HG02588 (cell line): ENCODE measurements at regions not wholly inside any gene's neighbourhood (a gene's known extent, or its start where the extent isn't known, plus 50 kb on each side); places are given as distances from the start of the nearest gene placed in this dataset.

ENCODE experiments used
- ATAC-seq: cut with Tn5 transposase; IDR thresholded peaks from one replicate; pipeline ENCODE4 v1.9.1; 2021; ENCODE audit warnings: mild to moderate bottlenecking, moderate library complexity; ENCODE audit not compliant: unreplicated experiment

DNA sequence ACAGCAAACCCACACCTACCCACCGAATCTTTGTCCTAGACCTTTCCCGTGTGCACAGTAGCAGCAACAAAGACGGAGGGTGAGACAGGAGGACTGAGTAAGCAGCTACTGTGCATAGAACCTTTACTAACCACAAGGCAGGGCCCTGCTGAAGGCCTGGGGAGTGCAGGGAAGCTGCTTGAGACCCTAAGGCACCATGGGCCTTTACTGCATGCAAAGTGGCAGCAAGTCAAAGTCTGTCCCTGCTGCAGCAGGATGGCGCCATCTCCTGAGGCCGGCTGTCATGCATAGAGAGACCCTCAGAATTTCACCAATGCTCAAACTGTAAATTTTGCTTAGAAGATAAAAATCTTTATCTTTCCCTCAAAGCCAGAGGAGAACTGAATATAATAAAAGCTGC is 610.5 kb downstream of the ACTR3B start:
- ATAC-seq, result no peak

DNA sequence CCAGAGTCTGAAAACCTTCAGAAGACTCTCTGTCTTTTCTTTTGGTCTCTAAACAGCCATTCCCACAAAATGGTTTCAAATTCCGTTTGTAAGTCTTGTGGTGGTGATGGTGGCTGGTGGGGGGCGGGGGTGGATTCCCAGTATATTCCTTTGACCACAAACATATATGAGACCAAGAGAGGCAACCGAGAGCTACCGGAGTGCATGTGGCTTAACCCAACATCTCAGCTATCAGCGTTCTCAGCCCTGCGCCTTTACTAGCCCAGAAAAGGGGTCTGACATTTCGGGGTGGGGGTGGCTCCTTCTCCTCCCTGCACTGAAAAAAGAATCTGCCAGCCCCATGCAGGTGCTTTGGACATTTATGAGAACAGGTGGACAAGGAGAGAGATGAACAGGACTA is 621.1 kb downstream of the ACTR3B start:
- ATAC-seq, result no peak

DNA sequence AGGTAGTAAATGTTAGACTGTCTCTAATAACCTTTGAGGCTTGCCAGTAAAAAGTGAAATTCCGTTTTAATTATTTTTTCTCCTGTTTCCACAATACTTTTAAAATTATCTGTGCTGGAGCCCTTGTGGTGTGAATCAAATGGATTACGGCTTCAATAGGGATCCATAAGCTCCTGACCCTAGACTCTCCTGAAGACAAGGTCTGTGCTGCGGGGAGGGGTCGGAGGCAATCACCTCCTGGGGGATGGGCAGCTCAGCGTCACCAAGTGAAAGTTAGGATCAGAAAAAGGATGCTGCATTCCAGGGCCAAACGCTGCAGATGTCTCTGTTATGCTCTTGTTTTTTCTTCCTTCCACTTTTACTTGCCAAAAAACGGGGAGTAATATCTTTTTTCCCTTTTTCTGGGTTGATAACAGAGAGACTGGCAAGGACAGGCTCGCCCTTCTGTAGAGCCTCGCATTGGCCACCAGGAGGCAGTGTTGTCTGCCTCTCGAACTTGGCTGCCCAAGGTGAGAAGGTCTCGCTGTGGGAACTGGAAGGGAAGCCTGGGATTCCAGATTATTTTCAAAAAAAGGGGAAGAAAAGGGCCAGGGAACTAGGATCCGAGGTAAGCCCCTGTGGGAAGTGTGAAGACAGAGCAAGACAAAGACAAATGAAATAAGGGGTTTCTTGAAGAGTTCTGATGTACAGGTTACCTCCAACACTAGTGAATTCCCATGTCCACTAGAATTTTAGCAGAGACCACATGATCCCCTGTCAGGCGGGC is 621.9 kb downstream of the ACTR3B start:
- ATAC-seq, result peak; percentile 47

DNA sequence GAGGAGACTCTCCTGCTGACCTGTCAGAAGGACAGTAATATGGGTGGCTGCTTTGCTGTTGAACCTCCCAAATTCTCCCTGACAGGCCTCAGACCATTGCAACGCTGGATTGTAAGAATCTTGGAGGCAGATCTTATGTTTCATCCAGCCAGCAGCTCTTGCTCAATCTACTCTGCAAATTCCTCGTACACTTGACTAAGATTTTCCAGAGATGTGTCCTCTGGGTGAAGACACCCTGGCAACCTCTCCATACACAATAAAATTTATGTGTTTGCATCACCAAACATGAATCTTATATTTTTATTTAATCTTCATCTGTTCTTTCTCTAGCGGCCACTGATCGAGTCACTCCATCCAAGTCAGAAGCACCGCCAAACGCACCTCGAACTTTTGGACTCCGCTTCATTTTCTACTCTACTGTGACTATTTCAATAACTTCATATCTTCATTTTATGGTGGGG is 623.1 kb downstream of the ACTR3B start:
- no peak for ATAC-seq

DNA sequence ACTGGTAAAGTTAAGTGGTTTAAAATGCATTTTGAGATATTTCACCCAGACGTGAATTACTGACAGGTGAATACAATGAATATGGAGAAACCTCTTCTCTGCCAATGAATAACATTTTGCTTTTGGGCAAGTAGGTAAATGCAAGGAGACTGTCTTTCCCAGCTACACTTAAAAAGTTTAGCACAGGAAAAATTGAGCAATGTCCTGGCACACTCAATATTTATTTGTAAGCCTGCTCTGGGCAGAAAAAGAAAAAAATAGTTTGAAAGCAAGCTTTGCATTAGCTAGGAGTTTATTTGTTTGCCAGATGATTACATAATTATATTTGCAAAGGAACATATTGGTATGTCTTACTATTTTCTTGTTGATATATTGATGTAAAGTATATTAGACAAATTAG is 624.2 kb downstream of the ACTR3B start:
- no peak for ATAC-seq

DNA sequence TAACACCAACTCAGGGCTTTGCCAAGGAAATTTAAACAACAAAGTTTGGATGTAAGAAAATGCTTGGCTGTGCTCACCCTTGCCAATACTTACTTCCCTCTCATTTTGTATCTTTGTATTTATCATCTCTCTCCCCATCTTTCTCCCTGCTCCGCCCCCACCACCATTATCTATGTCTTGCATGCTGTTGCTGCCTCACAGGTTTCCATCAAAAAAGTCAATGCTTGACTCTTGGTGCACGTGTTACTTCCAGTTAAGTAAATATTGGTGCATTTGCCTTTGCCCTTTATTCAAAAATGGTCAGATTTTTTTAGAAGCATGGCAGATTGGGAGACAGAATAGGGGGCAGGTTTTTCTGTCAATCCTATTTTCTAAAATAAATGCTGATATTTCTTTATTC is 626.0 kb downstream of the ACTR3B start:
- ATAC-seq, result no peak

DNA sequence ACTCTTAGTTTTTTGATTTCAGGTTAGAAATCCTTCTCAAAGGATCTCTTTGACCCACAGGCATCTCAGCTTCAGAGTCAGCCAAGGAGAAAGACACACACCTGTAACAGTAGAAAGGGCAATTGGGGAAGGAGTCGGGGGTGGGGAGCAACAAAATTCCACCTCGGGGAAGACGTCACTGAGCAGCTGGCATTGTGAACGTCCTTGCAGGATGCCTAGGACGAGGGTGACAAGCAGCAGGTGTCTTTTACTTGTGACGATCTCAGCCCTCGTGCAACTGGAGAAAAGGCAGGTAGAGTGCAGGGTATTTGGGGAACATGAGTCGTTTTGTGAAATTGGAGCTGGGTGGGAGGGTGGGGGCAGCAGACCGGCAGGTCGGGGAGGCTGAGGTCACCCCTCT is 627.0 kb downstream of the ACTR3B start:
- ATAC-seq, result no peak

DNA sequence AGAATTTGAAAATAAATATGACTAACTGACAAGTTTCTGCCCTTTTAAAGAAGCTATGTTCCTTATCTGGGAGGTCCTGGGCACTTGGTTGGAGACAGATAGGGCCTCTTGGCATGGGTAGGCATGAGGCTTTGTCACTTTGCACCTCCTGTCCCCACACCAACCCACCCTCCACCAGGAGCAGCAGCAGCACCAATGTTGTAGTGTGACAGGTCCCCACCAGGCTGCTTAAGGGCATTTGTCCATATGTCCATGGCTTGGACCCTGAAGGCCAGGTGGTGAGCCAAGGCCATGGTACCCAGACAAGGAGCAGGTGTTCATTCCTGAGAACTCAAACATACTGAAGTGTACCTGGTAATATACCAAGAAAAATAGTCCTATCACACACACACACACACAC is 629.1 kb downstream of the ACTR3B start:
- no peak for ATAC-seq

DNA sequence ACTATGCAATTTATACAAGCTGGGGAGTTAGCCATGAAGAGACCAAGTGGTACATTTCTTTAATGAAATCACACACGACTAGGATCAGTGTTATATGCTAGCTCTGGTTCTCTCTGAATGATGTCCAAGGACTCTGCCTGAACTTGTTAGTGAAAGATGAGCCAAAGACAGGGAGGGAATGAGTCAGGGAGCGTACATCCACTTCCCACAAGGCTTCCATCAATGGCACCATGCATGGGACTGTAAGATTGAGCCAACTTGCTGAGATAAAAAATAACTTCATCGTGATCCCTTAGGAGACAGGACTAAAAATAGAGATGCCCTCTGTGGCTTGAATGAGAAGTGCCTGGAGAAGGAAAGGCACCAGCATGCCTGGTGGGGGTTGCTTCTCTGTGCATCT is 629.7 kb downstream of the ACTR3B start:
- ATAC-seq, result no peak

DNA sequence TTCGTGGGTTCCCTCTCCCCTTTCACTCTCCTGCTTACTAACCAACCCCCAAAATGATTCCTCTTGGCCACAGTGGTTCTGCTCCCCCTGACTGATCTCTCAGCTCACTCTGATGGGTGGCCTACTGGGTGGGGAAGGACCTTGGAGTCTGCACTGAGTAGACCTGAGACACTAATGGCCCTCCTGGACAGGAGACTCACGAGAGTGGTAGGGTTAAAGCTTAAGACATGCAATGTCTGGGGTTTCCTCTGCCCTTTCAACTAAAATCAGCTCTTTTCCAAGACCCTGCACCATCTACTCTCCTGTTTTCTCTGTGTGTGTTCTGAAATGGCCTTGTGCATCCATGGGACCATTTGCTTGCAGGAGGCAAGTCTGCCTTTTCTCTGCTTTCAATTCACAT is 631.4 kb downstream of the ACTR3B start:
- no peak for ATAC-seq

DNA sequence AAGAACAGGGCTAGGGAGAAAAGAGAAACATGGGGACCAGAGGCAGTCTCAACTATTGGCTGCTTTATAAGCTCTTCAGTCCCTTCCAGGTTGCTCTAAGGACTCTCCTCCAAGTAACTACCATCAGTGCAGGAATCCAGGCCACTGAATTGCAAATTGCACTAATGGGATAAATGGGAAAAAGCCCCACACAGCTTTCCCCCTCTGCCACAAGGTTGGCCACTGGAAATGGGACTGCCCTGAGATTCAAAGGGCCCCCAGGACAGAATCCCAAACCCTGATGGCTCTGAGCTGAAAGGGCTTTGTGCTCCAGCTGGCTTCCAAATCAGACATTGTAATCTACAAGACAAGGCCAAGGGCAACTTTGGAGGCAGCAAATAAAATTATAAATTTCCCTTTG is 633.2 kb downstream of the ACTR3B start:
- no peak for ATAC-seq

DNA sequence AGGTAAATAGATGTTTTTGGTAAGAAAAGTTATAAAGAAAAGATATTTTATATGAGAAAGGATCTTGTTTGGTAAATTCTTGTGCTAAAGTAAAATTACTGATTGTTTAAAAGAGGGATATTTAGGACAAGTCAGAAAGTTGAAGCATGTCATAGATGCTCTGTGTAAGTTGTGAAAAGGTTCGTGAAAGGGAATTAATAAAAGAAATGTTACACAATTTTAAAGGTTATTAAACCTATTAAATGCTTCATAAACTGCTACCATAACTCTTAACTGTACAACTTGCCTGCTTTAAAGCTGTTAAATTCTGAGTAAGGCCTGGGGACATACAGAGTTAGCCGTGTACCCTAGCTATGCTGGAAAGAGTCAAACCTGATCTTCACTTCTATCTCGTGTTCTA is 634.1 kb downstream of the ACTR3B start:
- no peak for ATAC-seq

DNA sequence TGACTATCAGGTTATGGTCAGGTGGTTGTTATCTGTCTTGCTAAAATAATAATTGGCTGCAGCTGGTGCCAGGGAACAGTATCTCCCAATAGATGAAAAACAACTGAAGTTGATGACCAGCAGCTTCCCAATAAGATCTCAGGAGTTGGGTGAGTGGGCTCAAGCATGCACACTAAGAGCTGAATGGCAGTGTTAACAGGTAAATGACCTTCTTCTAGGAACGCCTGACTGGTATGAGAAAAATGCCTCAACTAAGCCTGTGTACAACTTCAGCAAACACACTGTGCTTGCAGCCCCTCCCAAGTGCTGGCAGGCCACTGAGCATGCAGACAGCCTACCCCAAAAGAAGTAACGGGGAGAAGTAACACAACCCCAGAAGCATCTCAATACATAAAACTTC is 636.9 kb downstream of the ACTR3B start:
- ATAC-seq, result no peak

DNA sequence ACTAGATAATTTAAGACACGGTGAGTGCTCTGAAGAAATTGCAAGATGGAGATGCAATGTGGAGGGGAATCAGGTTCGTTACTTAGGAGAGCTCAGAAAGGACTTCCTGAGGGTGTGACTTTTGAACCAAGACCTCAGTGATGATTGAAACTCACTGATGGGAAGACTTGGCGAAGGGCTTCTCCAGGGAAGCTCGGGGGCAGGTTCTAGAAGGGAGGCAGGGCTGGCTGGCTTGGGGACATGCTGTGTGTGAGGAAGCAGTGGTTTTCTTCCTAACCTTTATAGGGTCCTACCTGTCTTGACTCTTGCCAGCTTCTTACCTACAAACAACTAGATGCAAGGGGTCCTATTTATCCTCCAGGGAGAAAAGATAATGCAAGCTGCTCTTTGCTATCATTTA is 637.9 kb downstream of the ACTR3B start:
- ATAC-seq, result no peak

DNA sequence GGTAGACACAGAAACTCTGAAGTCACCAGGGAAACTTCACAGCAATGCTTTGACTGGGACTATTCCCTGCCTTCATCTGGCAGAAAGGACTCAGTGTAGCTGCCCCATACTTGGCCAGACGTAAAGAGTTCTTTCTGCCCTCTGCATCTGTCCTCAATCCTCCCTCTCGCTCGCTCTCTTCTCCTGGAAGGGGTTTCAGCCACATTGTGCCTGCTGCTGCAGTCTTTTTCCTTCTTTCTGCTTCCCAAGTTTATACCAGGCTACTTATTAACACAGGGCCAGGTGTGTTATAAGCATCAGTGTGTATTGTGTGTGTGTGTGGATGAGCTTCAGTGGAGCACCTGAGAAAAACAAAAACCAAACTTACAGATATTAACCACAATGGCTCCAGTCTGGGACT is 638.4 kb downstream of the ACTR3B start:
- ATAC-seq, result no peak

DNA sequence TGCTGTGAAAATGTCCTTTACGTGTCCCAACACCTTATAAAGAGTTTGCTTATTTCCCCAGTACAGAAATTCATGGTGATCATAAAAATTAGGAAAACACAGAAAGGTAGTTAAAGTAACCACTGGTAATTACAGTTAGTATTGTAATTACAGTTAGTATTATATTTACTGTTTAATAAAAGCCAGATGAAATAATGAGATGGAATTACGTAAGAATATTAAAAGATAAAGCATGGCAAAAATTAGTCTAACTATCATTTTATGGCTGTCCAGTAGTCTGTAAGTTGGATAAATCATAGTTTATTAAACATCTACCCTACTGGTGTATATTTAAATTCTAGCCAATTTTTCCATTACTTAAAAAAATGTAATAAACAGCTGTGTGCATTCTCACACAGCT is 638.8 kb downstream of the ACTR3B start:
- no peak for ATAC-seq

DNA sequence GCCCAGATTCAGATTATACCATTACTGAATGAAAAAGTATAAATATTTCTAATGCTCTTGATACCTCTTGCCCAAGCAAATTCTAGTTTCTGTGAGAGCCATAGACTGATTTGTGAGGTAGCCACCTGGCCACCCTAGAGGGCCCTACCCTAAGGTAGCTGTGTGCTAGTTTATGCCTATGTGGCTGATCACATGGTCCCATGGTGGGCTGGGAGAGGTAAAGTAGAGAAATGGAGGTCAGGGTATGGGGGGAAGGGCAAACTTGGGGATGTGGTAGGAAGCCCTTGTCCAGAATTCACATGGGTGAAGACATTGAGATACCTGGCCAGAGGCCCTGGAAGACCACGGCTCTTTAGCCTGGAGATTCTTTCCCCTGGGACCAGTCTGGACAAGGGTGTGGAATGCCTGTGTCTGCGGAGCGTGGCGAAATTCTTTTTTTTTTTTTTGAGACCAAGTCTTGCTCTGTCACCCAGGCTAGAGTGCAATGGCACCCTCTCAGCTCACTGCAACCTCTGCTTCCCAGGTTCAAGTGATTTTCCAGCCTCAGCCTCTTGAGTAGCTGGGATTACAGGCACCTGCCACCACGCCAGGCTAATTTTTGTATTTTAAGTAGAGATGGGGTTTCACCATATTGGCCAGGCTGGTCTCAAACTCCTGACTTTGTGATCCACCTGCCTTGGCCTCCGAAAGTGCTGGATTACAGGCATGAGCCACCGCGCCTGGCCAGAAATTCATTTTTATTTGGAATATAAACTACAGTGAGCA is 639.4 kb downstream of the ACTR3B start:
- no peak for ATAC-seq

DNA sequence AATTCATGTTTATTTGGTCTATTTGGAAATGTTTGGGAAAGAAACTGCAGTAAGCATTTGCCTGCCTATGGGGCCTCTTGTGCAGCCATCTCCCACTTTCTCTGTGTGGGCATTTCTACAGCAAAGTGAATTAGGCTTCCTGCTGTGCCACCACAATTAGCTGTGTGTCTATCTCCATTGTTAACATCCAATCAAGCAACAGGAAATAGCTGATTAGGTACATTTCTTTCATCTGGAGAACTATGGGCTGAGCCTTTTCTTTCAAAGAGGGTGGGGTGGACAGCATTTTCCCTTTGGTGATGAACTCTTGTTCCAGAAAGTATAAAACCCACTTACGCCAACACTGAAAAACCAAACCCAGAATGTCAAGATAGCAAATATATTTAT is 640.0 kb downstream of the ACTR3B start:
- no peak for ATAC-seq

DNA sequence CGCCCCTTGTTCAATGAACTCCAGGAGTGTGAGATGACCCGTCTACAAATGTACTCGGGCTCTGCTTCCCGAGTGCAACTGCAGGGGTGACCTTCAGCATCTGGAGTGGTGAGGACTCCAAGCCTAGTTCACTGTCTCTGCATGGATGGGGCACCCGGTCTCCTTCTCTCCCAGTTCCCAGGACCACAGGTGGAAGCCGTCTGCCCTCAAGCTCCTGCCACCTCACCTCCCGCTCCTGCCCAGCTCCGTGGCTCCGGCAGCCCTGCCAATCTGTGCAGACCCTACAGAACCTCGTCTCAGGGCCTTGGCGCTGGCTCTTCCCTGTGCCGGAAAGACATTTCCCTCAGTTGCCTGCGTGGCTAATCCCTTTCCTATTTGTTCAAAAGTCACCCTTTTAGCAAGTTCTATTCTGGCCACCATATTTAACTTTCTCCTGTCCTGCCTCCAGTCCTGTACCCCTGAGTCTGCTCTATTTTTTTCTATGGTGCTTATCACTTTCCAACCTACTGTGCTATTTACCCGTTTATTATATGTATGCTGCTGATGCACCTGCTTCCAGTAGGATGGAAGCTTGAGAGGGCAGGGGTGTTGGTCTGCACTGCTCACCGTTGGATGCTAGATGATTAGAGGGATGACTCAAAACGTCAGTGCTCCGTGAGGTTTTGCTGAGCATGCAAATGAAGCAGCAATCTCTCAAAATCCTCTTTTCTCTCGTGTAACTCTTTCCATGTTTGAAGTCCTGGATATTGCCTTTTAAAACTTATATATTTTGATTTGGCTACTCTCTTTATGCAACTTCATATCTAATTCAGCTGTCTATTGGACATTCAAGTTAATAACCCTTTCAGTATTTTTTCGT is 641.4 kb downstream of the ACTR3B start:
- ATAC-seq, result no peak

DNA sequence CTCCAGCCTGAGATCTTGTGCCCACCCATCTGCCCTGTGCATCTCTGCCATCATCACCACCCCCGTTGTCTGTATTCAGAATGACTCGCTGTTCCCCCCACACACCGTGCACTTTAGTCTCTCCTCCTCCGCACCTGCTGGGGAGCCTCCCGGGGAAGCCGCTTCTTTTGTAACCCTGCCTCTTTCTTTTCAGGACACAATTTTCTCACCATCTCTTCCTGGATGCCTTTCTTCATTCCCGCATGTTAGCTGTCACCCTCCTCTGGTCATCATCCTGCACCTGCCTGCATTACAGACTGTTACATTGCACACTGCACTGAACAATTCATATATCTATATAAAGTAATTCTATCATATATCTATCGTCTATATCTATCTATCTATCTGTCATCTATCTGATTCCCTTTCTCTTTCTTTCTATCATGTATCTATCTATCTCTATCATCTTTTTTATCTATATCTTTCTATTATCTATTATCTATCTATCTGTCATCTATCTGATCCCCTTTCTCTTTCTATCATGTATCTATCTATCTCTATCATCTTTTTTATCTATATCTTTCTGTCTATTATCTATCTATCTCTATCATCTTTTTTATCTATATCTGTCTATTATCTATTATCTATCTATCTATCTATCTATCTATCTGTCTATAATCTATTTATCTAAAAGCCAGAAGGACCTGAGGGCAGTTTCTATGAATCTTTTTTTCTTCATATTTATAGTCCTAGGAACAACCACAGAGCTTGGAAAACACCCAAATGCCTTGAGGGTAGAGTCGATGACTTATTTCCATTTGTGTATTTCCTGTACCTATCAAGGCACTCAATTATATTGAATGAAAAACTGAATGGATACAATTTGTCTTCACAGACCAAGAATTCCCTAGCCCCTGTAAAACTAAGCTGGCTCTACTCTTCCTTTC is 642.5 kb downstream of the ACTR3B start:
- no peak for ATAC-seq
